Gastrocnemius medialis (tissue), 4 donors: ENCODE measurements at regions not wholly inside any gene's neighbourhood (a gene's known extent, or its start where the extent isn't known, plus 50 kb on each side); places are given as distances from the start of the nearest gene placed in this dataset.

Experiments
- CTCF ChIP-seq, 5 experiments: fragments of 450-650 bp in 3 of 5; fragments of 200-600 bp in 2 of 5; sonication (generic) in 2 of 5; IDR thresholded peaks in 4 of 5; conservative IDR thresholded peaks in 1 of 5; 1 replicate in 4 of 5; 2 replicates in 1 of 5; pipeline ENCODE4 v1.5.1; 2016 to 2019; ENCODE audit warnings: antibody characterized with exemption in 5 of 5, mild to moderate bottlenecking in 3 of 5, moderate library complexity in 3 of 5
- POLR2A ChIP-seq, 2 donors: fragments of 450-650 bp; IDR thresholded peaks; one replicate each; pipeline ENCODE4 v1.6.1; 2017; ENCODE audit warnings: antibody characterized with exemption in 2 of 2, mild to moderate bottlenecking in 2 of 2, moderate library complexity in 2 of 2

DNA sequence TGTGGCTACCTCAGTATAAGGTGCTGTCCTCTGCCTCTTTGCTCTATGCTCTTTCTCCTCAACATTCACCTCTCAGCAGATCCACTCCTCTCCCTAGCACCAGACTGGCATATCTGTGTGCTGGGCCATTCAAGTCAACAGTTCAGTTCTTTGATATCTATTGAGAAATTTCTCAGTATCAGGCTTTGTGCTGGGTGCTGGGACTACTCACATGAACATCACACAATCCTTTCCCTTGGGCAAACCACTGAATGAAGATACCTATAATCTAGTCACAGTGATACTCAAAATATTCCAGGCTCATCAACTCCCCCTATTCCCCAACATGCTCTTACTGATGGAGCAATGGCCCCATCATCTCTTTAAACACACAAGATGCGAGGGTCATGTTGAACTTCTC lies 120.8 kb downstream of the RPL22L1 start:
- TF ChIP-seq CTCF (IDR thresholded peaks at IDR 0.05 in 4 of 5, conservative IDR thresholded peaks at IDR 0.05 in 1 of 5) = no peak
- TF ChIP-seq POLR2A (IDR thresholded peaks at IDR 0.05) = no peak
